GM18508 (cell line): ENCODE measurements at regions not wholly inside any gene's neighbourhood (a gene's known extent, or its start where the extent isn't known, plus 50 kb on each side); places are given as distances from the start of the nearest gene placed in this dataset.

Source experiments
- ATAC-seq: cut with Tn5 transposase; IDR thresholded peaks from one replicate; pipeline ENCODE4 v1.9.1; 2021; ENCODE audit warnings: moderate number of reproducible peaks; ENCODE audit not compliant: insufficient read depth, unreplicated experiment

DNA sequence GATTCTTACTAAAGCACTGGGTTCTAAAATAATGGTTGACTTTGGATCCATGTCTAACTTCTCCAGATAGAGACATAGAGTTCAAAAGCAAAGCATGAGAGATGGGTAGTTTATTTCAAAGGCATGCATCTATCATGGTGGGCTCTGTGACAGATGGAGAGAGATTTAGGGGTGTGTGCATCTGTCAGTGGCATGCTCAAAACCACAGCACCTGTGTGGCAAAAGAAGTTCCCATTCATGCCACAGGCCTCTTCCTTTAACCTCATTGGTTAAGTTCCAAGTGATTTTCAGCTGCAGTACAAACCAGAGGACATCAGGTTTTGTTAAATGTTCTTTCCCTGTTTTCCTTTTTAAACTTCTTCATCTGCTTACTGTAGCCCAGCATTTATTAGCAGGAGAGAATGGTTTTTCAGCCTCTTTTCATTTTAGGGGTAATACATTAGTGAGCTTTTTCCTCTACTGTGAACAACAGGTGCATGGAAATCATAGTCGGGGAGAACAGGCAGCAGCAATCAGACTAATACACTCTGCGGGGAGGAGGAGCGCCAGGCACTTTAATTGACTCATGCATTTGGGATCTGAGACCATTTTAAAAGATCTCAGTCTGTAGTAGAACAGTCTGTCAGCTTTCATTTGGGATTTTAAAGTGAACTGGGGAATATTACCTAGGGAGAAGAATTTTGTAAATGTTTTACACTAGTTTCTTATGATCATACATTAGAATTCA is 52.4 kb upstream of the UPP2 start:
- no peak for ATAC-seq

DNA sequence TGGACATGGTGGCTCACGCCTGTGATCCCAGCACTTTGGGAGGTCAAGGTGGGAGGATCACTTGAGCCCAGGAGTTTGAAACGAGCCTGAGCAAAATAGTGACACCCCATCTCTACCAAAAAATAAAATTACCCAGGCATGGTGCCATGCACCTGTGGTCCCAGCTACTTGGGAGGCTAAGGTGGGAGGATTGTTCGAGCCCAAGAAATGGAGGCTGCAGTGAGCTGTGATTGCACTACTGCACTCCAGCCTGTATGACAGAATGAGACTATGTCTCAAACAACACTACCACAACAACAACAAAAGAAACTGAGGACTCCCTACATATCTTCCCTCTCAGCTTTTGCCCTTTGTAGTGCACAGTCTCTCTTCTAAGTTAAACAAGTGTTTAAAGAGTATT is 53.3 kb upstream of the UPP2 start:
- ATAC-seq = no peak

DNA sequence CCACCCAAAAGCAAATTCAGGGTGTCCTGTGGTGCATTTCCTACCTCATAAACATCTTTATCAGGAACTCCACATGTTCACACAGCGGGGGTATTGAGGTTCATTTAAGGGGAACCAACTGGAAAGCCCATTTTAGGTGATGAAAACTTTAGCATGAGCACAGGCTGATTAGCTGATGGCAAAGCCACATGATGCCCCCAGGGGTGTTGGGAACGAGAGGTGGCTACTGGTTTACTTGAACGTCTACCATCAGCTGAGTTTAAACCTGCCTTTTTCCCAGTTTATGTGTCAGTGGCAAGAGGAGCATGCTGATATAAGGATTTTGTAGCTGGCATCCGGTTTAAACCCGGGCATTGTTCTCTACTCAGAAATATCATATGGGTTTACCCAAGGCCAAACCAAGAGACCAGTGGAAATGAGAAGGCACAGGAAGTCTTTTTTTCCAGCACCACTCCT is 54.5 kb upstream of the UPP2 start:
- no peak for ATAC-seq

DNA sequence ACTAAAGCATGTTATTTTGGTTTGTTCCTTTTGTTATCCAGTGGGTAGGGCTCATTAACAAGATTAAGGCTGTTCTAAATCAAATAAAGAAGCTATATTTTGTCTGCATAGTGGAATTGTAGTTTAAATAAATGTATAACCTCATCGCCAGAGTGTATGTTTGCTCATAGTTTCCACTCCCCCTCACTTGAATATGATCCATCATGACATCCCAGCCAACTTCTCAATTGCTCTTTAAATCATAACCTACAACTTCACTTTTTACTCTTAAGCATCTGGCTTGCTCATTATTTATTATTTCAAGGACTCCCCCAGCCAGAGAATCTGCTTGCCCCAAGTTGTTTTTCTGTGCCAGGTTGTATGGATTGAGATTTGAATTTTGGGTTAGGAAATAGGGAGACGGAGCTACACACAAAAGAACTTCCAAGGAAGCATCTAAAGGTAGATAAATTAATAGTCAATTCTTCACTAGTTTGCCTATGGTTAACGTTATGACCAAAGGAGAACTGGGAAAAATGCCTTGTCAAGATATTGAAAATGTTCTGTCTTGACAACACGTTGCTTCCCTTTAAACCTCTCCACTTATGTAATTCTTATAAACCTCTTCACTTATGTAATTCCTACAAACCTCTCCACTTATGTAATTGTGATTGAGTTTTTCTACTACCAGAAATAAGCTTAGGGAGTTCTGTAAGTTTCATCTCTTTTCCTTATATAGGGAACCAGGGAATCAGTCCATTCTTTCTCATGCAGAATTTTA is 55.4 kb upstream of the UPP2 start:
- no peak for ATAC-seq

DNA sequence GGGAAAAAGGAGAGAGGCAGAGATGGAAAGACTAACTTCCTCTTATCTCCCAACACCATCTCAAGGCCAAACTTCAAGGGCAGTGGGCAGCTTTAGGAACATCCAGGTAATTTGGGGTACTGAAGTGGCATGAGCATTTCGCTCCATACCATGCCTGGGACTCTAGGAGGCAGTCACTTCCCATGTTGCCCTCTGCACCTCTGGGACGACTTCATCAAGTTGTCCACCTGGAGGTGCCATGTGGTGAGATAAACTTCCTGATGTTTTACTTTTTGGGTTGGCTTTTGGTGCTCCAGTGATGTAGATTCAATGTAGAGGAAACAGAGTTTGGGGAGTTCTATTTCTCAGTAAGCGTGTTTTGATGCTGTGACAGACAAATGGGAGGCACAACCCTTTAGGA is 56.3 kb upstream of the UPP2 start:
- no peak for ATAC-seq

DNA sequence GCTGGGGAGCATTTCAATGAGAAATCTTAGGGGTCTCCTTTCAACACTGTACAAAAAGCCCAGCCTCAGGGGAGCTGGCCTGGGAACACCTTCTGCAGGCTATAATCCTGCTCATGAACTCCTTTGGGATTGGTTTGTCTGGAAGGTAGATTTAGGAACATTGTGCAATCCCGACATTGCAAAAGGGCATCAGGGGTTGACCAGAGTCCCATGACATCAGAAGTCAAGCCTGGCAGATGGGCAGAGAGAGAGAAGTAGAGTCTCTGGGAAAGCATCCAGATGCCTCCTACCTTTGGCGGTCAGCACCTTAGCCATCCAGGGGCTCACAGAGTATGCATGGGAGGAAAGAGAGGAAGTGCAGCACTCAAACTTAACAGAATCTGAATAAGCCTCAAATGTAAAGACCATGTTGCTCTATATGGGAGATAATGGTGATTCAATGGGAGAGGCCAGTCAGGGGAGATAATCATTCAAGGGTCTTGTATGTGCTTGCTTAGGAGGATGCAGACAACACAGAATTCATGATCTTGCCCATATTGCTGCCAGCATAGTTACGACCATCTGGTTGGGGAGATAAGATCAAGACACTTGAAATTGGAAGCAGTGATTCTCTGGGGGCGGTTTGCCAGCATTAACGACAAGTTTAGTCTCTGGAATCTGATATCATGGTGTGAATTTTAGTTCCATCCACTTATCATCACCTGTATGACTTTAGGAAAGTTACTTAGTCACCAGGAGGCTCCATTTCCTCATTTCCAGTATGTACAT is 58.3 kb upstream of the UPP2 start:
- ATAC-seq = no peak

DNA sequence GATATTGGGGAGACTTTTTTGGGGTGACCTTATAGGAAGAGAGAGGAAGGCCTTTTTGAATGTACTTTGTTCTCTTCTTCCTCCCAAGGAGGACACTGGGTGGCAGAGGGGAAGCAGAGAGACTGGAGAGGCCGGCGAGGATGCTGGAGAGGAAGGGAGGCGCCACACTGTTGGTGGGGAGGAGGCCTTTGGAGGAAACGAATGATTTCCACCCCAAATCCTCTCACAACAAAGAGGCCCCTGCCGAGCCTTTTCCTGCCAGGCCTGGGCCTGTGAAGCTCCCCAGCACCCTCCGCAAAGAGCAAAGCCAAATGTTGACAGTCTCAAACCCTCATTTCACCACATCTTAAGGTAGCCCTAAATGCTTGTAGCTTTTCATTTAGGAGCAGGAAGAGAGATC is 59.0 kb upstream of the UPP2 start:
- ATAC-seq = no peak

DNA sequence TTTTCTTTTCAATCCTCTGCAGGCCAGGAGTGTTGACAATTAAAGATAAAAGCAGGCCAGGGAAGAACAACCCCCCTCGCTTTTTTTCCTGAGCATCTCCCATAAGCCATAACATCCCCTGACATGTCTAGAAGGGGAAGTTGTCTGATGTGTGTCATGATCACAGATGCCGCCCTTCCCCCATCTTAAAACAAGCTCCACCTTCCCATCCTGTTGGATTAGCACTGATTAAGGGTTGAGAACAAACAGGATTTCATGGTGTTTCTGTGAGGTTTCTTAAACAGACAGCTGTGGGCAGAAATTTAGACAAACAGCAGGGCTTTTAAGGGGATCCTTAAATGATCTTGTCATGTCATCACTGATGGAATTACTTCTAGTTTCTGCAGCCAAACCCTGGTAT is 59.4 kb upstream of the UPP2 start:
- ATAC-seq = no peak

DNA sequence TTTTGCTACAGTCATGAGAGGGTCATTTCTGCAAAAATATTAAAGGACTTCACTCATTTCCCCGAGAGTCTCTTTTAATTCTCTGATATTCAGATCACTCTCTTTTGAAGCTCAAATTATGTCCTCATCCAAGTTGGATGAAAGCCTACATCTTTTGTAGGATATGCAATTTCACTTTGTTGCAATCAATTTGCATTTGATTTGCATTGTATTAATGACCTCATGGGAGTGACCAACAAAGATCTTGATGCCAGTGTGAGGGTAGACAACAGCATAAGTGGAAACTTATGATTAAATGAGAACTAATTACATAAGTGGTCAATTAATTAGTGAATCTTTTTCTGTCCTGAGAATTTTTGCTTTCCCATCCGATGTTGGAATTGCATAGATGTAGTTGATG is 60.3 kb upstream of the UPP2 start:
- no peak for ATAC-seq

DNA sequence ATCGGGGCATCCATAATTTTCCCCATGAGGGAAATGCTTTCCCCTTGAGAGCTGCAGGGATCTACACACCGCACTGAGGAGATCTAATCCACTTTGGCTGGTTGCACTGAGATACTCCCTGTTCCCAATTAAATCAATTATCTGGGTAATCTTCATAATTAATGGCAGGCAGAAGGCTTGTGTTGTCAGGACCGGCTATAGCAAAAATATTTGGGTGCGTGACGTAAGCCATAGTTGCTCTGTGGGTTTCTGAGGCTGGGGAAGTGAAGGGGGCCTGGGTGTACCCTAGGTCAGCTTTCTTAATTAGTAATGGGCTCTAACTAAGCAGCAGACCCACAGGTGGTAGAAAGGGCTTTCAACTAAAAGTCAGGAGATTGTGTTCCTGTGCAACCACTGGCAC is 62.8 kb upstream of the UPP2 start:
- no peak for ATAC-seq

DNA sequence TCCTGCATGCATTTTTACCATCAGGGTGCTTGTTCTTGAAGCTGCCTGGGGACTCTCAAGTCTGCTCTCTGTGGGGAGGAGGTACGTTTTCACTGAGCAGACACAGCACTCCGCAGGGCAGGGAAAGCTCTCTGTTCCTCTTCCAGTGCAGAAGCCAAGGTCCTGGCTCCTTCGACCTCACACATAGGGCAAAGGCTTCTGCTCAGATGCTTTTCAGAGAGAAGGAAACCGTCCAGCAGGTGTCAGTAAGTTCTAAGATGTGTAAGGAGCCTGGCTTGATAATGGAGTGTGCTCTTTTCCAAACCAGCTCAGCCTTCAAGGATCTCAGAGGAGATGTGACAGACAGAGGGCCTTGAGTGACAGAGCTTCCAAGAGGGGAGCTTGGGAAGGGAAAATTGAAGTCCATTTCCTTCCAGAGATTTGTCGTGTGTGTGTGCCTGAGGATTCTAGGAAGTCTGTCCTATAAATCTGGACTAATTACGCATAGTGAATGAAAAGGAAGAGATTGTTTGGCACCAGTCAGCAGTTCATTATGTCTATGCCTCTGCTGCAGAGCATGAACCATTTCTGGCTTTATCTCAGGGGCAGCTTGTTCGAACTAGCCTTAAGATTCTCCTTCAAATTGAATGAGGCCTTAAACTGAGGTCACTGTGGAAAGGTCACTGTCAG is 67.3 kb upstream of the UPP2 start:
- ATAC-seq = peak; percentile 46

DNA sequence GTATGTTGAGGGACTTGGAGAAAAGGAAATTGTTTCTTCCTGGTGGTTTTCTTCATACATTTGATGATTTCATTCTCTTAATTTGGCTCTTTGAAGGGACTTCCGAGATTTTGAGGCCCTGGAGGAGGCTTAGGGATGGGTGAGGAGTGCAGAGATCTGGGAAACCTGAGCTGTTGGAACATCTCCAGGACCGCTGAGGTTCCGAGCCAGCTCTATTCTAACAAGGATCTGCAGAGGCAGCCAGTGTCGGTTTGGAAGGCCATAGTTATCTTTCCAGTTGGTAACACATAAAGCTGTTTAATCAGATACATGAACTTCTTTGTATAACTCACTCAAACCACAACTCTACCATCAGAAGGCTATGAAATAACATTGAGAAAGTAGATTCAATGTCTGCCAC is 70.3 kb upstream of the UPP2 start:
- no peak for ATAC-seq

DNA sequence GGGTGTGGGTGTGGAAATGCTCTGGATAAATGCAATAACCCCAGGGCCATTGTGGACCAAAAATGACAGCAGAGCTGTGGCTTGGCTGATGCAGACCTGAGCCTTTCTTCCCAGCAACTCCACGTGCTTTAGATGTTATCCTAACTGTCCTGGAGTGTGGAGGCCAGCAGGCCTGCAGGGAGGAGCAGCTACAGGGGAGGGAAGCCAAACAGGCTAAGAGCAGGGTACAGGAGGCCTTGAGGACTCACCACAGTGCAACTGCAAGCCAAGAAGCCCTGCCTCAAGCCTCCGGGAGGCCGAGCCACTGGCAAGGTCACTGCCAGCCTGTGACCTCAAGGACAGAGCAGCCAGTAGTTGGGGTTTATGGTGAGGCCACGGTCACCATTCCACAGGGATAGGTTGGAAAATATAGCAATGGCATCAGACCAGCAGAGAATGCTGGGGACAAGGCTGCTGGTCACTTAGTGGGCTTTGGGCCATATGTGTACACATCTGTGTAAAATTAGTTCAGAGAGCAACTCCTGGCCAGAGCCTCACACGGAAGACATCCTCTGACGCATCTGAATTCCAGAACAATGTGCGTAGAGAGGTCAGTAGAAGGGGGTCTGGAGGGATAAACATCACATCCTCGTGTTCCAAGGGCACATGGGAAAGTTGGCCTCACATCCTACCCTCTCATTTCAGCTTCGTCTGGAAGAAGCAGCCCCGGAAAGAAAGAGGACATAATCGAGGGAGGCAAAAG is 76.2 kb upstream of the UPP2 start:
- no peak for ATAC-seq

DNA sequence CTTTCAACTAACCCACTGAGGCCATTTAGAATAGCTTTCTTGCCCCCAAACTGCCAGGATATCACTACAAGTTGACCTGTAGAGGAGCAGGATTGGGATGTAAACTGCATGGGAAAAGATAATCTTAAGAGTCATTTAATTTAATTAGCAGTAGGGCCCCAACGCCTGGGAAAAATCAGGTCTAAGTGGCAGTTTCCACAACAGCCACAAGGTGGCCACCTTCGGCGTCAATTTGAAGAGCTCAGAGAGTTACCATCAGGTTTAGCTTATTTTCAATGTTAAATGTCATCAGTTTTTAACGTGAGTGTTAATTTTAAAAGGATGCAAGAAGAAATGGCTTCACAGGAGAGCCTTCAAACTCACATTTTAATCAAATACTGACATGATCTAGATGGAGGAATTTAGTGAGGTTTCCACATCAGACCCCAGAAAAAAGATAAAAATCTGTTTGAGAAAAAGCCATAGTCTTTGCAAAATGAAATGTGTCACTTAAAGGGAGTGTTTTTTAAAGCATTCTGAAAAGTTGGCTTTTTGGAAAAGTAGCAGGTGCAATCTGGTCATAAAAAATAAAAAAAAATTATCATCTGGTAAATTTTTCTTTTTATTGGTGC is 77.3 kb upstream of the UPP2 start:
- peak; percentile 74 for ATAC-seq

DNA sequence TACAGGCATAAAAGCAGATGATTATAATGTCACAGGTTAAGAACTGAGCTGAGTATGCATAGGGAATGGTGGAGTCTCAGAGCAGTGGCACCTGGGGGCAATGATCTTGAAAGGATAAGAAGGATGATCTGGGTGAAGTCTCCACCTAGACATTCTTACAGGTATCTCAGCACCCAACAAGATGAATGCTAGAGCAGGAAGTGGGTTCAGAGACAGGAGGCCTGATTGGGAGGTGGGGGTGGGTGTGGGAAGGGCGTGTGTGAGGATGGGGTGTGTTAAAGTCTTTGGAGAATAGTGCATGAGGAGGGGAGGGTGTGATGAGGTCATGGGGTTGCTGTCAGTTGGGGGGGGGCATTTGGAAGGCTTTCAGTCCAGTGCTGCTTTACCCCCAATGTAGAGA is 78.8 kb upstream of the UPP2 start:
- ATAC-seq = no peak

DNA sequence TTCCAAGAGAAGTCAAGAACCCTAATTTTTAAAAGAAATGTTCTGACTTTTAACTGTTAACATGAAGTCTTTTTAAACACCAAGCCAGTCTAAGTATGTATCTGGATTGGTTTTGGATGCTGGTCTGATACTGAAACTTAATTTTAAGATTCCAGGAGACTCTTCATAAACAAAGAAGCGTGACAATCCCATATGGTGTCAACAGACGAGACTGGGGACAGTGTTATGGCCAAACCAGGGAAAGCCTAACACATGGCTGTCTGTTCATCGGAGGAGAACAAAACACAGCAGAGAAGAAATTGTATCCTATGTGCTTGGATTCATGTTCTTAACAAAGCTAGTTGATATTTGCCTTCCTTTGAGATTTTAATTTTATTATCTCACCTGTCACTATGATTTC is 80.5 kb upstream of the UPP2 start:
- ATAC-seq = no peak

DNA sequence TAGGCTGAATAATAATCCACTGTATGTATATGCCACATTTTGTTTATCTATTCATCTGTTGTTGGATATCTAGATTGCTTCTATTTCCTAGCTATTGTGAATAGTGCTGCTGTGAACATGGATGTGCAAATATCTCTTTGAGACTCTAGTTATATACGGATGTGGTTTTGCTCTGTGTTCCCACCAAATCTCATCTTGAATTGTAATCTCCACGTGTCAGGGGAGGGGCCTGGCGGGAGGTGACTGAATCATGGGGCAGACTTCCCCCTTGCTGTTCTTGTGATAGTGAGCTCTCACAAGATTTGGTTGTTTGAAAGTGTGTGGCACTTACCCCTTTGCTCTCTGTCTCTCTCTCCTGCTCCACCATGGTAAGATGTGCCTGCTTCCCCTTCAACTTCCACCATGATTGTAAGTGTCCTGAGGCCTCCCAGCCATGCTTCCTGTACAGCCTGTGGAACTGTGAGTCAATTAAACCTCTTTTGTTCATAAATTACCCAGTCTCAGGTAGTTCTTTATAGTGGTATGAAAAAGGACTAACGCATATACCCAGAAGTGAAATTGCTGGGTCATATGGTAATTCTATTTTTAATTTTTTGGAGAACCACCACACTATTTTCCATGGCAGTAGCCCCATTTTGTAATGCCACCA is 86.1 kb upstream of the UPP2 start:
- no peak for ATAC-seq

DNA sequence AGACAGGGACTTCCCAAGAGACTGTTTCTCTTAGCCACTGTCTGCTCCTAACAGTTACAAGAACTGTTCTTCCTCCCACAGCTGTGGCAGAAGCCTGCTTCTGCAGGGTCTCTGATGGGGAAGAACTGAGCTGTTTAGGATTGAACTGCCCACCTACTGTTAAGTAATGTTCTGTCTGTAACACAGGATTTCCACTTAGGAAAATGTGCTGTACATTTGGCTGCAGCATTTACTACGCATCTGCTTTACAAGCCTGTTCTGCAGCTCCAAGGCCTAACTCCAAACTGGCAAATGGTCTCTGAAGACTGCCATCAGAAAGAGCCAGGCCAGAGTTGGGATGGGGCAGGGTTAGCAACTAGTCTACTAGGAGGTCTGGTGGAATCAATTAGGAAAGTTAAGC is 87.8 kb upstream of the UPP2 start:
- no peak for ATAC-seq
